ENCODE measurements at regions not wholly inside any gene's neighbourhood (a gene's known extent, or its start where the extent isn't known, plus 50 kb on each side); places are given as distances from the start of the nearest gene placed in this dataset.

DNA sequence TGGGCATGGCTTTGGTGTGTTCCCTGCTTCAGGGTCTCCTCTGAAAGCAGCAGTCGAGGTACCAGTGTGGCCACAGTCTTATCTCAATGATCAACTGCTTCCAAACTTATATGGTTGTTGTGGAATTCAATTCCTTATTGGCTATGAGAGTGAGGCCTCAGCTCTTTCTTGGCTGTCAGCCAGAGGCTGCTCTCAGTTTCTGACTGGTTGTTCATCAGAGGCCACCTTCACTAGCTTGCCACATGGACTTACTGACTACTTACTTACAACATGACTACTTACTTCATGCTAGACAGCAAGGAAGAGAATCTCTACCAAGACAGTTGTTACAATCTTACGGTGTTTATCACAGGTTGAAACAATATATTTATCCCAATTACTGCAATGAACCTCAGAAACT lies 789.2 kb downstream of the DIPK2A start:
- TF ChIP-seq, protein P1, sequence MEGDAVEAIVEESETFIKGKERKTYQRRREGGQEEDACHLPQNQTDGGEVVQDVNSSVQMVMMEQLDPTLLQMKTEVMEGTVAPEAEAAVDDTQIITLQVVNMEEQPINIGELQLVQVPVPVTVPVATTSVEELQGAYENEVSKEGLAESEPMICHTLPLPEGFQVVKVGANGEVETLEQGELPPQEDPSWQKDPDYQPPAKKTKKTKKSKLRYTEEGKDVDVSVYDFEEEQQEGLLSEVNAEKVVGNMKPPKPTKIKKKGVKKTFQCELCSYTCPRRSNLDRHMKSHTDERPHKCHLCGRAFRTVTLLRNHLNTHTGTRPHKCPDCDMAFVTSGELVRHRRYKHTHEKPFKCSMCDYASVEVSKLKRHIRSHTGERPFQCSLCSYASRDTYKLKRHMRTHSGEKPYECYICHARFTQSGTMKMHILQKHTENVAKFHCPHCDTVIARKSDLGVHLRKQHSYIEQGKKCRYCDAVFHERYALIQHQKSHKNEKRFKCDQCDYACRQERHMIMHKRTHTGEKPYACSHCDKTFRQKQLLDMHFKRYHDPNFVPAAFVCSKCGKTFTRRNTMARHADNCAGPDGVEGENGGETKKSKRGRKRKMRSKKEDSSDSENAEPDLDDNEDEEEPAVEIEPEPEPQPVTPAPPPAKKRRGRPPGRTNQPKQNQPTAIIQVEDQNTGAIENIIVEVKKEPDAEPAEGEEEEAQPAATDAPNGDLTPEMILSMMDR (IDR thresholded peaks at IDR 0.05) = no peak
- TF ChIP-seq POLR2AphosphoS5 (IDR thresholded peaks at IDR 0.05) (no peak), POLR2A (IDR thresholded peaks at IDR 0.05) (no peak)

Measured in breast epithelium (tissue), 3 donors.